ENCODE measurements at regions not wholly inside any gene's neighbourhood (a gene's known extent, or its start where the extent isn't known, plus 50 kb on each side); places are given as distances from the start of the nearest gene placed in this dataset.

- Histone ChIP-seq H3K9me1 (ENCODE audit: control insufficient read depth, extremely low read depth, insufficient read depth, low read length) (no peaks in the 10 kb centered on the region), H3K27ac (ENCODE audit: control insufficient read depth, insufficient read depth, low read length) (no peak overlapping the region), H3K79me2 (ENCODE audit: control insufficient read depth, insufficient read depth, low read length) (no peaks in the 10 kb centered on the region), H3K4me3 (ENCODE audit: control insufficient read depth in 2 of 3, extremely low read depth in 1 of 3, insufficient read depth in 2 of 3, low read depth in 1 of 3, low read length in 3 of 3) (no peak overlapping the region), H3K36me3 (ENCODE audit: control insufficient read depth in 2 of 2, extremely low read depth in 1 of 2, insufficient read depth in 2 of 2, low read length in 2 of 2) (no peaks in the 10 kb centered on the region), H4K20me1 (ENCODE audit: control insufficient read depth, extremely low read depth, insufficient read depth, low read length) (no peaks in the 10 kb centered on the region), H3K27me3 (ENCODE audit: control insufficient read depth, extremely low read depth, insufficient read depth, low read length) (peaks cover 20% of the 10 kb centered on the region), H3K9ac (ENCODE audit: control insufficient read depth, extremely low read depth, insufficient read depth, low read length) (no peak overlapping the region), H3K4me1 (ENCODE audit: control insufficient read depth, extremely low read depth, insufficient read depth, low read length) (no peaks in the 10 kb centered on the region), H2AFZ (ENCODE audit: control insufficient read depth, low read length) (no peak overlapping the region), H3K4me2 (ENCODE audit: control insufficient read depth, extremely low read depth, insufficient read depth, low read depth, low read length) (no peak overlapping the region), H3K9me3 (ENCODE audit: control insufficient read depth, low read depth, low read length) (no peaks in the 10 kb centered on the region)
- dilution Hi-C loops (cut with MboI; ENCODE audit: extremely low pct_ligation_motif_present, low sequenced_read_pairs): no loop called here
- FAIRE-seq (no peak), DNase-seq (ENCODE audit: low read depth, low spot score) (no peak)
- TF ChIP-seq EZH2 (IDR thresholded peaks at IDR 0.05; ENCODE audit: low read length) (no peak), CTCF (optimal IDR thresholded peaks at IDR 0.05 in 1 of 3, IDR thresholded peaks at IDR 0.05 in 1 of 3, conservative IDR thresholded peaks at IDR 0.05 in 1 of 3; ENCODE audit: extremely low read depth in 1 of 3, insufficient read depth in 2 of 3, low read length in 3 of 3) (no peak)
These were observed 95.8 kb downstream of the CXCL12 start for GRCh38 chr10:44289125-44289524.

- no peak for FAIRE-seq
These were observed 97.5 kb downstream of the CXCL12 start for GRCh38 chr10:44287408-44287807.

More at GRCh38 chr10:44287408-44287807, 97.5 kb downstream of the CXCL12 start:
- Histone ChIP-seq H3K9me1 (ENCODE audit: control insufficient read depth, extremely low read depth, insufficient read depth, low read length) (no peaks in the 10 kb centered on the region), H3K27me3 (ENCODE audit: control insufficient read depth, extremely low read depth, insufficient read depth, low read length) (peaks cover 8% of the 10 kb centered on the region), H4K20me1 (ENCODE audit: control insufficient read depth, extremely low read depth, insufficient read depth, low read length) (no peaks in the 10 kb centered on the region), H3K4me1 (ENCODE audit: control insufficient read depth, extremely low read depth, insufficient read depth, low read length) (no peaks in the 10 kb centered on the region), H3K36me3 (ENCODE audit: control insufficient read depth in 2 of 2, extremely low read depth in 1 of 2, insufficient read depth in 2 of 2, low read length in 2 of 2) (no peaks in the 10 kb centered on the region), H3K27ac (ENCODE audit: control insufficient read depth, insufficient read depth, low read length) (no peak overlapping the region), H2AFZ (ENCODE audit: control insufficient read depth, low read length) (no peak overlapping the region), H3K9ac (ENCODE audit: control insufficient read depth, extremely low read depth, insufficient read depth, low read length) (no peak overlapping the region), H3K4me3 (ENCODE audit: control insufficient read depth in 2 of 3, extremely low read depth in 1 of 3, insufficient read depth in 2 of 3, low read depth in 1 of 3, low read length in 3 of 3) (no peak overlapping the region), H3K4me2 (ENCODE audit: control insufficient read depth, extremely low read depth, insufficient read depth, low read depth, low read length) (no peak overlapping the region), H3K79me2 (ENCODE audit: control insufficient read depth, insufficient read depth, low read length) (no peaks in the 10 kb centered on the region), H3K9me3 (ENCODE audit: control insufficient read depth, low read depth, low read length) (no peaks in the 10 kb centered on the region)
- dilution Hi-C loops (cut with MboI; ENCODE audit: extremely low pct_ligation_motif_present, low sequenced_read_pairs): no loop called here
- DNase-seq (ENCODE audit: low read depth, low spot score): no peak
- TF ChIP-seq CTCF (optimal IDR thresholded peaks at IDR 0.05 in 1 of 3, IDR thresholded peaks at IDR 0.05 in 1 of 3, conservative IDR thresholded peaks at IDR 0.05 in 1 of 3; ENCODE audit: extremely low read depth in 1 of 3, insufficient read depth in 2 of 3, low read length in 3 of 3) (no peak), EZH2 (IDR thresholded peaks at IDR 0.05; ENCODE audit: low read length) (no peak)
